ENCODE measurements at regions not wholly inside any gene's neighbourhood (a gene's known extent, or its start where the extent isn't known, plus 50 kb on each side); places are given as distances from the start of the nearest gene placed in this dataset.

DNA sequence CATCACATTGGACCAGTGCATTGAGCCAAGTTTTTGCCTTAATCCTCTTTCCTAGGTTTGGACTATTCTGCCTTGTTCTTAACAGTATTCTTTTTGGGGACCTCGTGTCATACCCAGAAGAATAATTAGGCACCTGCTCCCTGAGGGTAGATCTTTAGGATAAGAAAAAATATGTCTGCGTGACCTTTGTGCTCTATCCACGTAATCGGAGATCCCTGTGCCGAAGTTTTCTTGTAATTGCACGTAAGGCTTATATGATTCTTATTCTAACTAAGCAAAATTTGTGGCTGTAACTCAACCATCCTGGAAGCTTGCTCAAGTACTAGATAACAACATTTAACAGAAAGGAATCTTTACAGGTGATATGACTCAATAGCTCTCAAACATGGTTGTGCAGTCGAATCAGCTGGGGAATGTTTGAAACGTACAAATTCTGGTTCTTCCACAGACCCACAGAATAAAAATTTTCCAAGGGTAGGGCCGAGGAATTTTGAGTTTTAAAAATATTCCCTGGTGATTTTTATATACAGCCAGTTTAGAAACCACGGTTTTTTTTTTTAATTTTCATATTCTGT lies 344.3 kb downstream of the GBA3 start:
- TF ChIP-seq, protein P1, sequence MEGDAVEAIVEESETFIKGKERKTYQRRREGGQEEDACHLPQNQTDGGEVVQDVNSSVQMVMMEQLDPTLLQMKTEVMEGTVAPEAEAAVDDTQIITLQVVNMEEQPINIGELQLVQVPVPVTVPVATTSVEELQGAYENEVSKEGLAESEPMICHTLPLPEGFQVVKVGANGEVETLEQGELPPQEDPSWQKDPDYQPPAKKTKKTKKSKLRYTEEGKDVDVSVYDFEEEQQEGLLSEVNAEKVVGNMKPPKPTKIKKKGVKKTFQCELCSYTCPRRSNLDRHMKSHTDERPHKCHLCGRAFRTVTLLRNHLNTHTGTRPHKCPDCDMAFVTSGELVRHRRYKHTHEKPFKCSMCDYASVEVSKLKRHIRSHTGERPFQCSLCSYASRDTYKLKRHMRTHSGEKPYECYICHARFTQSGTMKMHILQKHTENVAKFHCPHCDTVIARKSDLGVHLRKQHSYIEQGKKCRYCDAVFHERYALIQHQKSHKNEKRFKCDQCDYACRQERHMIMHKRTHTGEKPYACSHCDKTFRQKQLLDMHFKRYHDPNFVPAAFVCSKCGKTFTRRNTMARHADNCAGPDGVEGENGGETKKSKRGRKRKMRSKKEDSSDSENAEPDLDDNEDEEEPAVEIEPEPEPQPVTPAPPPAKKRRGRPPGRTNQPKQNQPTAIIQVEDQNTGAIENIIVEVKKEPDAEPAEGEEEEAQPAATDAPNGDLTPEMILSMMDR (IDR thresholded peaks at IDR 0.05; ENCODE audit: low read length), result no peak
- TF ChIP-seq EZH2 (optimal IDR thresholded peaks at IDR 0.05; ENCODE audit: low read depth, low read length), result no peak
